NCI-H774 (cell line): ENCODE measurements at regions not wholly inside any gene's neighbourhood (a gene's known extent, or its start where the extent isn't known, plus 50 kb on each side); places are given as distances from the start of the nearest gene placed in this dataset.

ENCODE experiments used
- DNase-seq: peaks from one replicate; lab custom pipeline; 2025; lab: John Stamatoyannopoulos, UW

GRCh38 chr13:50319635-50320255, 304.5 kb downstream of the KCNRG start:
- no peak for DNase-seq

DNA sequence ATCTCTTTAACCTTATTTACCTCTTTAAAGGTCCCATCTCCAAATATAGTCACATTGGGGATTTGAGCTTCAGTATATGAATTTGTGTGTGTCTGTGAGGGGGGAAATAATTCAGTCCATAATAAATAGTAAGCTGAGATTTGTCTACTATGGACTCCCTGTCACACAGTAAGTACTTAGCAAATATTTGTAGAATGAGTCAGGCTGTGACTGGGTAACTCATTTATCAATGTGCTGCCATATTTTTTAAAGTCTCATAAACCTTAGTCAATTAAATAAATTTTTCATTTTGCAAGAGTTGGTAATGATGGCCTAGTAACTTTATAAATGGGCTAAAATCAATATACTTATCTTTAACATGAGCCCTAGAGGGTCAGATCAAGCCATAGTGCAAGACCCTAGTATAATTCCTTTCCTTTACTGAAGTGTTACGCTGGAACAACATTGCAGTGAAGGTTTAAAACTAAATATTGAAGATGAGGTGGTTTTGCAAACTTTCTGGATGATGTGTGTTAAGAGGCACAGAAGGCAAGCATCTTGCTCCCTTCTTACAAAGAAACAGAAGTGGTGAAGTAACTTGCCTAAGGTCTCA, 305.1 kb downstream of the KCNRG start:
- DNase-seq = peak; percentile 5

DNA sequence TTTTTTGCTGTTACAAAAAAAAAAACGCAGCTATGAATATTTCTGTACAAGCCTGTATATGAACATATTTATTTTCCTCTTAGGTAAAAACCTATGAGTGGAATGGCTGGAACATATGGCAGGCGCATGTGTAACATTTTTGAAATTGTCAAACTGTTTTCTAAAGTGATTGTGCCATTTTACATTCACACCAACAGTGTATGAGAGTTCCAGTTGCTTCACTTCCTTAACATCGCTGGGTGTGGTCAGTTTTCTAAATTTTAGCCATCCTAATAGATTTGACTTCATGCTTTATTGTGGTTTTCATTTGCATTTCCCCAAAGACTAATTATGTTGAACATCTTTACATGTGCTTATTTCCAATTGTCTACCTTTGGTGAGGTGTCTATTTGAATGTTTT, 306.8 kb downstream of the KCNRG start:
- no peak for DNase-seq

DNA sequence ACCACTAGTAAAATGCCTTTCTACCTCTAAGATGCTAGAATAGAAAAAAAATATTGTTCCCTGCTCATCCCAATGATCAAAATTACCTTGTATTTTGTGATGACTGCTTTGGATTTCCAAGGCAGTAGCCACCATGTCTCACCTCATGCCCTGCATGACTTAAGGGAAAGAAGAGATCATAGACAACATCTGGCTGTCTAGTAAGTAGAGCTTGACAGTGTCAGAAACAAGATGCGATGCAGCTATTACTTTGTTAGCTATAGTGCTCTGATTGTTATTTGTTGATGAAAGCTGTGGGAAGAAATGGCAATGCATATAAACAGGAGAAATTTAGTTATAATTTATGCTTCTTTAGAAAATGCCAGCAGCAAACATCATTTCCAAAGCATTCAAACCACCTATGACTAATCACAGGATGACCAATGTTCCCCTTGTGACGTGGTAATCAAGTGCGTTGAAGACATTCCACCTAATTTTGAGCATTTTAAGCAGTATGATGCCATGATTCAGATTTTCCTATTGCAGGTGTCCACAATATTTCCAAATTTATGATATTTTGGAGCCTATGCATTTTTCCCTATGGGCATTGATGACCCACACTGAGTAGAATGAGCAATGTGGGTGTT, 308.3 kb downstream of the KCNRG start:
- no peak for DNase-seq

DNA sequence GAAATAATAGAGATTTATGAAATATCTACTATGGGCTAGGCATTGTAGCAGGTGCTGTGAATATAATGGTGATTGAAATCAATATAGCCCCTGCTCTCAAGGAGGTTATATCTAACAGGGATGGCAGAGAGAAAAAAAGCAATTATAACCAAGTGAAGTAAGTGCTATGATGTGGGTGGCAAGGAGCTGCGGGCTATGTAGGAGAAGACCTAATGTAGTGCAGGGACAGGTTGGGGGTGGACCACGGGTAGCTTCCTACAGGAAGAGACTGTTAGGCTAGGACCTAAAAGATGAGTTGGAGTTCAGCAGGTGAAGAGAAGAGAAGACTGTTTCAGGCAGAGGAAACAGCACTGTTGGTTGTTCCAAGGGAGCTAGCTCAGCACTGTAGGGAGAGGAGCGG, 311.0 kb downstream of the KCNRG start:
- DNase-seq = no peak

DNA sequence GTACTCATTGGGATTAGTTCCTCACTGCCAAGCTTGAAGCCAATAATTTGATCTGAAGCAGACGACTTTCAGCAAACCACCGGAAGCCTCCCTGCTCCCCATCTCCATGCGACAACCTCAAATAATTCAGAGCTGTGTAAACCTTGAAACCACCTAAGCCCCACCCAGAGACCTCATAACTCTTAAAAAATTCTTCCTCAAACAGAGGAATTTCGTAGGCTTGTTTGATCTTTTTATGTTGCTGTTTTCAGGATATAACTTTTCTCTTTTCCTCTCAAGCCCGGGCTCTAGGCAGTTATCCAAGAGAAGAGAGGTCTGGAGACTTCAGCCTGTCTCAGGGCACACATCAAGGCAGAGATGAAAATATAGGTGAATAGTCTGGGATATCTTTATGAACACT, 311.6 kb downstream of the KCNRG start:
- DNase-seq = no peak

DNA sequence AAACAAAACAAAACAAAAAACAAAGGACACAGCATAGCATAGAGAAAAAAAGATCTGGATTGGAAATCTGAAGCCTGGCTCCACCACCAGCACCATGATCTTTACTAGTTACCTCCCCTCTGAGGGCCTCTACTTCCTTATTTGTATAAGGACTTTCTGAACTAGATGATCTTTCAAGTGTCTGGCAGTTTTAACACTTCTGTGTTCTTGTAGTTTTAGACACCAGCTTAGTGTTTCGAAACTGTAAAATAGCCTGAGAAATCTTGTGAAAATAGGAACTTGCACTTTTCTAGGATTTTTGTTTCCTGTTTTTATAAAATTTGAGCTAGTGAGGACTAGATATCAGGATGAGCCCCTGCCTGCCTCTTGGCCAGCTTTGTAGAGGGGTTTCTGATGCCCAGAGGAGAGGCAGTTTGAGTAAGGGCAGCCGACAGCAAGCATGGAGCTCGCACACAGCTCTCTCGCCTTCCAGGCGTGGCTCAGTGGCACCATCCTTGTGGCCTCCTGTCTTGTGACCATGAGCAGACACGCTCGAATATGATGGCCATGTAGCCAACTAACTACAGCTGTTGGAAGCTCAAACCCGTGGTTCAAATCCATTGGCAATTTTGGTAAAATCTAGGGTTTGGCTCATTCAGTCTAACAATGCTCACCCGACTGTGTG, 319.0 kb downstream of the KCNRG start:
- no peak for DNase-seq

GRCh38 chr13:50334944-50335343, 319.7 kb downstream of the KCNRG start:
- no peak for DNase-seq

- DNase-seq = no peak
Measured at GRCh38 chr13:50339271-50339670, 324.0 kb downstream of the KCNRG start.

DNA sequence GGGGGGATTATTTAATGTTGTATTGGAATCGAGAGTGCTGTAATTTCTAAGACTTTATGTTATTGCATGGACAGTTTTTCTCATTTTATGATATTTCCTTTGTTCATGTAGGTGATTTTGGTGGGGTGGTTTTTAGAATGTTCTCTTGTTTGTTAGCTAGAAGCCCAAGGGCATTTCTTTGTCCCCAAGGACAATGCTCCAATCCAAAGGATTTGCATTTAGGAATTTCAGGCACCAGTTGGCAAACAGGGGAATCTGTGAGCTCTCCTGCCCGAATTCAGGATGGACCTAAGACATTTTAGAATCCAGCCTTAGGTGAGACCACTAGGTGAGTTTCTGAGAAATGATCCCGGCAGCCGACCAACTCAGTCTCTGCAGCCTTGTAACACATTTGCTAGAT, 324.9 kb downstream of the KCNRG start:
- no peak for DNase-seq

DNA sequence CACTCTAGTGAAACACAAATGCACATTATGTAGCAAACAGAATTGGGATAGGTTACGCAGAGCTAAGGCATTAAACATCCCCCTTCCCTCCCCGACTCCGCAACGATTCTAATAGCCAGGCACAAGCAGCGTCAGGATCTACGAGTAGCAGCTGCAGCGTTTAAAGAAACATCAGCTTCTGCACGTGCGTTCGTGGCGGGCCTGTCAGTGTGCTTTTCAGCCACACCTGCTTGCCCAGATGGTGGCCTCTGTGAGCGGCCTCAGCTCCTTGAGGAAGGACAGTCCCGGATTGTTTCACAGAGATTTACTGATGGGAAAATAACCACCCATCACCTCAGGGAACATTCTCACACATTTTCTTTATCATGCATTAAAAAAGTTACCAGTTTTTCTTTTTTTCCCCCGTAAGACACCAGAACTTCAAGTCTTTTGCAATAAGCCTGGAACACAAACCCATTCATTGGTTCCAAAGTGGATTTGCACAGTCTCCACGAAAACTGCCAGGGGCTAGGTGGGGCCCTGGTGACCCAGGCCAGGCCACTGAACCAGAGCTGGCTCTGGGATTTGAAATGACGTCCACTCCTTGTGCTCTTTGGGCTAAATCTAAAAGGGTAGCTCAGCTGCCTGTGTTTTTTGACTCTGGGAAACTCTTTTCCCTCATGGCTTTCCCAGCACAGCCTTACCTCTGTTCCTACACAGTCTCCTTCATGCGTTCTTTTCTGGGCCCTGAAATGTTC, 325.5 kb downstream of the KCNRG start:
- DNase-seq = peak; percentile 5

- DNase-seq = no peak
Measured at GRCh38 chr13:50341526-50341925, 326.3 kb downstream of the KCNRG start.

GRCh38 chr13:50344717-50345116, 329.5 kb downstream of the KCNRG start:
- no peak for DNase-seq

DNA sequence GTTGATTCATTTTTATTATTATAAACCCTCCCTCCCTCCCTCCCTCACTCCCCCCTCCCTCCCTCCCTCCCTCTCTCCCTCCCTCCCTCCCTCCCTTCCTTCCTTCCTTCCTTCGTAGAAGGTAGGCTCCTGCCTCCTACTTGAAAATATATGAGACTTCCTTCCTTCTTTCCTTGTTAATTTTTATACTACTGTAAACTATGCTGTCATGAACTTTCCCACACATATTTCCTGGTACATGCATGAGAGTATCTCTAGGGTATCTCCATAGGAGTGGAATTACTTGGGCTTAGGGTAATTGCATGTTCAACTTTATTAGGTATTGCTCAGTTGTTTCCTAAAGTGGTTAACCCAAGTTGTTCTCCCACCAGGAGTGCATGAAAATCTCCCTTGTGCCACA, 330.6 kb downstream of the KCNRG start:
- no peak for DNase-seq

DNA sequence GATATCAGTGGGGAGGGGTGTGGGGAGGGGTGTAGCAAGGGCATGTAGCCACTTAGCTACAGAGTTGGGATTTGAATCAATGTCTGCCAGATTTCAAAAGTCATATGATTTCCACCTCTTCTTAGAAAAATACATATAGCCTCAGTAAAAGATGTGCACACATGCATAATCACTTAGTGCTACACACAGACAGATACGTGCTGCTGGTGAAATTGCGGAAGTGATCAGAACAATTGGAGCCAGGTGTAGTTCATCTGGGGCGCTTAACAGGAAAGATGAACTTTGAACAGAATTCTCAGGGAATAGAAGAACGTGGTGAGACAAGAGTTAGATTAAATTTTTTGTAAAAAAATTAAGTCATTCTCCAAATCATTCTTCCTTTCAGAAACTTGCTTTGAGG, 333.1 kb downstream of the KCNRG start:
- DNase-seq = no peak

GRCh38 chr13:50352720-50353480, 337.7 kb downstream of the KCNRG start:
- no peak for DNase-seq

DNA sequence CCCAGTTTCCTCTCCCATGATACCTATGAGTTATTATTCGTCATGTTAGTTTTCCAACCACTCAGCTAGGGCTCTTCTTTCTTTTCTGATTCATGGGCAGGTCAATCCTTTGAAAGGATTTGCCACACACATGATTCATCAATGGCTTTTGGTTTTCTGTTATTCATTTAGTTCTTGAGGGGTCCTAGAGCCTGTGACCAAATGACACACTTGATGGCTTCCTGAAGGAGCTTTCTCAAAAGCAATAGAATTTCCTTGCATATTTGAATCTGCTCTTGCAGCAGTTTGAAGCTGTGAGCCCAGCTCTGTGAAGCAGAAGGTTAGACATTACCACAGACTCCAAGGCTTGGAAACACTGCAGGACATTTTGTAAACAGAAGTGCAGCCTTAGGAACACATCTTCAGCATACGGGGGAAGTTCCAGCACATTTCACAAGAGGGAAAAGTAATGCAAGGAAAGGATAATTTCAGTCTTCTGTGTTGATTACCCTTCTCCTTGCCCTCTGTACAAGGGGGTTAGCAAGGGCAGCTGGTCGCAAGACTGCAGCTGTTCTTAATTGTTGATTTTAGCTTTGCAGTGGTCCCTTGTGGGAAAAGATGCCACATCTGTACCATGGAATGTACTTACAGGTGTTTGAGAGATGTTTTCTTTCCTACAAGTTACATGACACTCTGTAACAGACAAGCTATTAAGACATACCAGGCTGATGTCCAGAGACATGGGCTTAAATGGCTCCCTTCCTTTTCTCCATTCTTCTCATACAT, 338.6 kb downstream of the KCNRG start:
- no peak for DNase-seq

DNA sequence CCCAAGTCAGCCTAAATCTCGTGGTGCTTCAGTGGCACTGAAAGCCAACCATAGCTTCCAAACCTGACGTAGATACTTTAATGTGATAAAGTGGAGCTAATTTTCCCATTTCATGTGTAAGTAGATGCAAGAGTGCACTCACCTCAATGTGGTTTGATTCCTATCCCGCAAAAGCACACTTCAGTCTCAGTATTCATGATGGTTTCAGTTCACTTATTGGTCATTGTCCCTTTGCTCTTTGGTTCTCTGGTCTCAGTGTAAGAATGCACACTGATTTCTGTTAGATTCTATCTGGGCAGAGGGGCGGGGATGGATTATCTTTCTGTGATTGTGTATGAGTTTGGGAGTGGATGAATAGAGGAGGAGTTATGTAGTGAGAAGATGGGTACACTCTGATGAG, 340.6 kb downstream of the KCNRG start:
- DNase-seq = no peak

DNA sequence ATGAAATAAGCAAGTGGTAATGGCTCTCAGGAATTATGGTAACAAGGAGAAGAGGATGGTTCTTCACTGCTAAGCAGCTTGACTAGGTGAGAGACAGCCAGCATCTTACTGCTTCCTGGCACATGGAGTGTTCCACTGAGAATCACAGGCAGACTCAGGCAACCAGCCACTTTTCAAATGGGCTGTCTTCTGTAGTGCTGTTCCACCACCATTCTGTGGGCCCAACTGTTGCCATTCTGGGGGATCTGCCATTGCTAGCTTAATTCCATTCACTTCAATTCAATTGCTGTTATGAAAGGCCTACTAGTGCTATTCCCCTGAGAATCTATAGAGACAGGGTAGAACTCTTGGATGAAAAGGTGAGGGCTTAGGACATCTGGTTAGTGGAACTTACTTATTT, 341.9 kb downstream of the KCNRG start:
- DNase-seq = no peak

GRCh38 chr13:50357586-50358118, 342.4 kb downstream of the KCNRG start:
- DNase-seq = peak; percentile 49
